A673 (cell line): ENCODE measurements at regions not wholly inside any gene's neighbourhood (a gene's known extent, or its start where the extent isn't known, plus 50 kb on each side); places are given as distances from the start of the nearest gene placed in this dataset.

Experiments used
- EZH2 ChIP-seq: fragments of 200-600 bp; sonication (generic); IDR thresholded peaks from 2 replicates; pipeline ENCODE4 v1.6.1; 2017; ENCODE audit warnings: borderline replicate concordance, low read depth, mild to moderate bottlenecking, mixed read lengths, antibody characterized with exemption, low read length; ENCODE audit not compliant: poor library complexity, severe bottlenecking
- TF ChIP-seq, protein P1 (sequence below): fragments of 300-800, 200-600 bp; sonication (generic); conservative IDR thresholded peaks from 2 replicates; pipeline ENCODE4 v1.5.1; 2017; ENCODE audit warnings: low read depth, mild to moderate bottlenecking, antibody characterized with exemption, low read length, moderate library complexity, mixed read lengths

DNA sequence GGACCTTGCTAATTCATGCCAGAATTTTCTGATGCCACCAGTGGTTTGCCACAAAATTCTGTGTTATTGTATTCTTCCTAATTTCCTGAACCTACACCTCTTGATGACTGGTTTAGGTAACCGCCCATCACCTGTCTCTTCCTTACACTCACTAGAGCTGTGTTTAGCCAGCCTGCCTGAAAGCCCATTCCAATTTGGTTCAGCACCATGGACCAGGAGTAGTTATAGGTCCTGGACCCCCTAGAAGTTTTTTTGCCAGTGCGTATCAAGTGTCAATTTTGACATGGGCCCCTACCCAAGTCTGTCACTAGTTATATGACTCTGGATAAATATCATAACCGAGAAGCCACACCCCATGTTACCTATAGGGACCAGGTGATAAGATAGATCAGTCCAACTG is 94.0 kb upstream of the NAP1L1 start:
- TF ChIP-seq, protein P1, sequence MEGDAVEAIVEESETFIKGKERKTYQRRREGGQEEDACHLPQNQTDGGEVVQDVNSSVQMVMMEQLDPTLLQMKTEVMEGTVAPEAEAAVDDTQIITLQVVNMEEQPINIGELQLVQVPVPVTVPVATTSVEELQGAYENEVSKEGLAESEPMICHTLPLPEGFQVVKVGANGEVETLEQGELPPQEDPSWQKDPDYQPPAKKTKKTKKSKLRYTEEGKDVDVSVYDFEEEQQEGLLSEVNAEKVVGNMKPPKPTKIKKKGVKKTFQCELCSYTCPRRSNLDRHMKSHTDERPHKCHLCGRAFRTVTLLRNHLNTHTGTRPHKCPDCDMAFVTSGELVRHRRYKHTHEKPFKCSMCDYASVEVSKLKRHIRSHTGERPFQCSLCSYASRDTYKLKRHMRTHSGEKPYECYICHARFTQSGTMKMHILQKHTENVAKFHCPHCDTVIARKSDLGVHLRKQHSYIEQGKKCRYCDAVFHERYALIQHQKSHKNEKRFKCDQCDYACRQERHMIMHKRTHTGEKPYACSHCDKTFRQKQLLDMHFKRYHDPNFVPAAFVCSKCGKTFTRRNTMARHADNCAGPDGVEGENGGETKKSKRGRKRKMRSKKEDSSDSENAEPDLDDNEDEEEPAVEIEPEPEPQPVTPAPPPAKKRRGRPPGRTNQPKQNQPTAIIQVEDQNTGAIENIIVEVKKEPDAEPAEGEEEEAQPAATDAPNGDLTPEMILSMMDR, result no peak
- no peak for TF ChIP-seq EZH2
